ENCODE measurements at regions not wholly inside any gene's neighbourhood (a gene's known extent, or its start where the extent isn't known, plus 50 kb on each side); places are given as distances from the start of the nearest gene placed in this dataset.

DNA sequence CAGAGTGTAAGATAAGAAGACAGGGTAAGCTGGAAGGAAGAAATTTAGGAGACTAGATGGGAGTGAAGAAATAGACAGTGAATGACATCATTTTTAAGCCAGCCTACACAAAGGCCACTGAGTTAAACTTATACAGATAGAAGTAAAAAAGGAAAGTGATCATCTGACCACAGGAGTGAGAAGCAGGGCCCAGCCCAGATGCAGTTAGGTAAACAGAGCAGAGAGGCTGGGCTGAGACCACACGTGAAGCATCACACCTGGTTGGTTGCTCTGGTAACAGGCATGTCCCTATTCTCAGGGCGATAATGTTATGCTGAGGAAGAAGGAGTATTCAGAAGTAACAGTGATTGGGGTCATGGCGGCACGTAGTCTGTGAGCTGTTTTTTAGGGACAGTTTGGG, 1079.4 kb downstream of the AACS start:
- no peak for TF ChIP-seq CTCF (IDR thresholded peaks at IDR 0.05; ENCODE audit: insufficient read depth, missing control alignments)
- no peak for DNase-seq (ENCODE audit: insufficient read length, low spot score)
- no peak for FAIRE-seq

DNA sequence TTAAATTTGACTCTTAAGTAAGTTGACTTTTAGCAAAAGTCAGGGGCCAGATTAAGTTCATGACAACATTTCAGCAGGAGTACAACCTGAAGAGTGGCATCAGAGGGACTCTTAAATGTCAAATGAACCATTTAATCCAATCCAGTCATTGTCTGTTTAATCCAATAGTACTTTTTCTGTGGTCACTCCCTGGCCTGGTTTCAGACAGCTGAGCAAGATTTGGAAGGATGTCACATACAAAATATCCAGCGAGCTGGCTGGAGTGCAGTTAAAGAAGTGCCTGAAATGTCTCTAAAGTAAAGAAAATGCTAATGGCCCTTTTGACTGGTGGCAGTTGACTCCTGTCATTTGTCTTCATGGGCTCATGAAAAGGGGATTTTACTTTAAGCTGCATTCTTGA, 1082.1 kb downstream of the AACS start:
- DNase-seq (ENCODE audit: insufficient read length, low spot score) (no peak), FAIRE-seq (no peak)
- TF ChIP-seq CTCF (IDR thresholded peaks at IDR 0.05; ENCODE audit: insufficient read depth, missing control alignments) = no peak

- no peak for DNase-seq (ENCODE audit: insufficient read length, low spot score)
- no peak for TF ChIP-seq CTCF (IDR thresholded peaks at IDR 0.05; ENCODE audit: insufficient read depth, missing control alignments)
- no peak for FAIRE-seq
These were observed 1091.8 kb downstream of the AACS start for GRCh38 chr12:126156806-126157574.

DNA sequence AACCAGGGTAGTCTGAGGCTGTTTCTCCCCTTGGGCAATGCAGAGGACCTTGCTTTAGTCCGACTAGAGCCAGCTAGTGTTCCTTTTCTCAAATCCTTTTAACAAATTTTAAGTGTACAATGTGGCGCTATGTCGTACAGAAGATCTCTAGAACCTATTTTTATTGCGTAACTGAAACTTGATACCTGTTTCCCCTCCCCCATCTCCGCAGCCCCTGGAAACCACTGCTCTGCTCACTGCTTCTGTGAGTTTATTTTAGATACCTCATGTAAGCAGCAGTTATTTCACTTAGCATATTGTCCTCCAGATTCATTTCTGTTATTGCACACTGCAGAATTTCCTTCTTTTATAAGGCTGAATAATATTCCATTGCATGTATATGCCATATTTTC, 1092.3 kb downstream of the AACS start:
- DNase-seq (ENCODE audit: insufficient read length, low spot score) (no peak), FAIRE-seq (no peak)
- no peak for TF ChIP-seq CTCF (IDR thresholded peaks at IDR 0.05; ENCODE audit: insufficient read depth, missing control alignments)

DNA sequence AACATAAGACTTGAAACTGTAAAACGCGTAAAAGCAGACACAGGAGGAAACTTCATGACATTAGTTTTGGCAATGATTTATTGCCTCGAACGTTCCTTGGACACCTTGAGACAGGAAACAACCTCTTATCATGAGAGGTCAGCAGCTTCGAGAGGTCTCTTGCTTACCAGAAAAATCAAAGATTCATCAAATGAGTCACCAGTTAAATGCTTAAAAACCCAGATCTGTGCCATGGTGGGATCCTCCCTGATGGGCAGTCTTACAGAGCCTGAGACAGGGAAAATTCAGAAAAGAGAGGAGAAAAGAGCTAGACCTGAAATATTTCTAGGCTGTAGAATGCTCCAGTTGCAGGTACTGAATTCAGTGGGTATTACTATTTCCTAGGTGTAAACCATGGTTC, 1093.9 kb downstream of the AACS start:
- TF ChIP-seq CTCF (IDR thresholded peaks at IDR 0.05; ENCODE audit: insufficient read depth, missing control alignments) = no peak
- no peak for FAIRE-seq
- DNase-seq (ENCODE audit: insufficient read length, low spot score) = no peak

DNA sequence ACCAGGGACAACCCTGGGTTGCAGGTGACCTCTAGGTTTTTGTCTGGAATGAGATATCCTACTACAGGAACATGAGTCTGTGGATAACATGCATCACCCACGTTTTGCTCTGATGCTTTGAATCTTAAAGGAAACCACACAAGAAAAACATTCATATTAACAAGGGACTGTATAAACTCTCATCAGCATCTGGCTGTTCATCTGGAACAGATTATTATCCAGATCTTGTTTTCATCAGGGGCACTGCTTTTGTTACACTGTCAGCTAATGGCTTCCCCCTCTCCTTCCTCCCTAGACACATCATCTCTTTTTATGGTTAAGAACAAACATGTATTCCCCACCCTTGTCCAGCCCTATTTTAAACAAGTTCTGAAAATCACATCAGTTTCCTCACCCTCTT, 1095.7 kb downstream of the AACS start:
- no peak for DNase-seq (ENCODE audit: insufficient read length, low spot score)
- no peak for FAIRE-seq
- TF ChIP-seq CTCF (IDR thresholded peaks at IDR 0.05; ENCODE audit: insufficient read depth, missing control alignments) = no peak

DNA sequence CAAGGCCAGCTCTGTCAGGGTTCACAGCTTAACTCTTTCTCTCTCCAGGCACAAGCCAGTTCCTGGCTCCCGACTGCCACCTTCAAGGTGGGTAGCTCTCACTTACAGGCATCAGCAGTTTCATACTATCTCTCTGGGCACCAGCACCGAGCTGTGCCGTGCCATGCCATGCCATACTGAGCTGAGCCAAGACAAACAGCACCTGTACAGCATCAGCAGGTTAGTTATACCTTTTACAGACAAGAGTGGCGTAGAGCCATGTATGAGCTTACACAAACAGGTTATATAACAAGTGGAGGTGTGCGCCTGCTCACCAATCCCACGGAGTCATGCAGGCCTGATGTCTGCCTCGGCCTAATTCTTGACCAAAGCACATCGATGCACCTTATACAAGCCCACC, 1098.7 kb downstream of the AACS start:
- DNase-seq (ENCODE audit: insufficient read length, low spot score) = no peak
- no peak for FAIRE-seq
- TF ChIP-seq CTCF (IDR thresholded peaks at IDR 0.05; ENCODE audit: insufficient read depth, missing control alignments) = no peak
